Erythroblast (primary cell): ENCODE measurements at regions not wholly inside any gene's neighbourhood (a gene's known extent, or its start where the extent isn't known, plus 50 kb on each side); places are given as distances from the start of the nearest gene placed in this dataset.

Source experiments
- GATA1 ChIP-seq: IDR thresholded peaks from 2 replicates; pipeline ENCODE4 v1.6.1; 2011; ENCODE audit warnings: low read depth, mild to moderate bottlenecking, control low read depth, low read length, moderate library complexity
- POLR2A ChIP-seq: IDR thresholded peaks from 2 replicates; pipeline ENCODE4 v1.6.1; 2011; ENCODE audit warnings: mild to moderate bottlenecking, low read length

GRCh38 chrX:97985096-97985495 is 1101.4 kb downstream of the RPA4 start:
- TF ChIP-seq POLR2A (no peak), GATA1 (no peak)
